SK-N-SH (cell line): ENCODE measurements at regions not wholly inside any gene's neighbourhood (a gene's known extent, or its start where the extent isn't known, plus 50 kb on each side); places are given as distances from the start of the nearest gene placed in this dataset.

Source experiments
- EP300 ChIP-seq, 2 experiments: IDR thresholded peaks; 2 replicates each; pipeline versions ENCODE4 v1.4.0 to v1.6.1; 2012; ENCODE audit warnings: borderline replicate concordance in 1 of 2, low read depth in 1 of 2, low read length in 1 of 2
- MEF2A ChIP-seq: IDR thresholded peaks from 2 replicates; pipeline ENCODE4 v1.4.0; 2012; ENCODE audit warnings: low read depth, borderline replicate concordance
- POLR2AphosphoS5 ChIP-seq: IDR thresholded peaks from 2 replicates; pipeline ENCODE4 v1.6.1; 2012; ENCODE audit warnings: low read depth, low read length
- RAD21 ChIP-seq: IDR thresholded peaks from 2 replicates; pipeline ENCODE4 v1.6.1; 2012; ENCODE audit warnings: mild to moderate bottlenecking, low read length
- REST ChIP-seq: IDR thresholded peaks from 2 replicates; pipeline ENCODE4 v1.6.1; 2012; ENCODE audit warnings: mild to moderate bottlenecking, low read depth, low read length, moderate library complexity
- RFX5 ChIP-seq: IDR thresholded peaks from 2 replicates; pipeline ENCODE4 v1.6.1; 2012; ENCODE audit warnings: mild to moderate bottlenecking, improper control_type of control experiment, low read length
- SIN3A ChIP-seq: IDR thresholded peaks from 2 replicates; pipeline ENCODE4 v1.6.1; 2012; ENCODE audit warnings: low read depth, mild to moderate bottlenecking, low read length, moderate library complexity, borderline replicate concordance
- TAF1 ChIP-seq: IDR thresholded peaks from 2 replicates; pipeline ENCODE4 v1.6.1; 2012; ENCODE audit warnings: low read depth, mild to moderate bottlenecking, low read length, moderate library complexity, borderline replicate concordance
- TCF12 ChIP-seq: IDR thresholded peaks from 2 replicates; pipeline ENCODE4 v1.4.0; 2012
- USF2 ChIP-seq: fragments of 150-350 bp; IDR thresholded peaks from 2 replicates; pipeline ENCODE4 v1.6.1; 2017; ENCODE audit warnings: antibody characterized with exemption, low read length, low read depth, borderline replicate concordance
- TF ChIP-seq, protein P1 (sequence below): IDR thresholded peaks from 2 replicates; pipeline ENCODE4 v1.4.0; 2012; ENCODE audit warnings: low read depth
- TF ChIP-seq, protein P2 (sequence below): fragments of 200-600 bp; sonication (generic); IDR thresholded peaks from 2 replicates; pipeline ENCODE4 v1.6.1; 2017; ENCODE audit warnings: antibody characterized with exemption, mild to moderate bottlenecking, moderate library complexity
- TF ChIP-seq, protein P3 (sequence below): IDR thresholded peaks from 2 replicates; pipeline ENCODE4; 2012

- TF ChIP-seq, protein P1, sequence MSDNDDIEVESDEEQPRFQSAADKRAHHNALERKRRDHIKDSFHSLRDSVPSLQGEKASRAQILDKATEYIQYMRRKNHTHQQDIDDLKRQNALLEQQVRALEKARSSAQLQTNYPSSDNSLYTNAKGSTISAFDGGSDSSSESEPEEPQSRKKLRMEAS = no peak
- TF ChIP-seq, protein P2, sequence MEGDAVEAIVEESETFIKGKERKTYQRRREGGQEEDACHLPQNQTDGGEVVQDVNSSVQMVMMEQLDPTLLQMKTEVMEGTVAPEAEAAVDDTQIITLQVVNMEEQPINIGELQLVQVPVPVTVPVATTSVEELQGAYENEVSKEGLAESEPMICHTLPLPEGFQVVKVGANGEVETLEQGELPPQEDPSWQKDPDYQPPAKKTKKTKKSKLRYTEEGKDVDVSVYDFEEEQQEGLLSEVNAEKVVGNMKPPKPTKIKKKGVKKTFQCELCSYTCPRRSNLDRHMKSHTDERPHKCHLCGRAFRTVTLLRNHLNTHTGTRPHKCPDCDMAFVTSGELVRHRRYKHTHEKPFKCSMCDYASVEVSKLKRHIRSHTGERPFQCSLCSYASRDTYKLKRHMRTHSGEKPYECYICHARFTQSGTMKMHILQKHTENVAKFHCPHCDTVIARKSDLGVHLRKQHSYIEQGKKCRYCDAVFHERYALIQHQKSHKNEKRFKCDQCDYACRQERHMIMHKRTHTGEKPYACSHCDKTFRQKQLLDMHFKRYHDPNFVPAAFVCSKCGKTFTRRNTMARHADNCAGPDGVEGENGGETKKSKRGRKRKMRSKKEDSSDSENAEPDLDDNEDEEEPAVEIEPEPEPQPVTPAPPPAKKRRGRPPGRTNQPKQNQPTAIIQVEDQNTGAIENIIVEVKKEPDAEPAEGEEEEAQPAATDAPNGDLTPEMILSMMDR = no peak
- TF ChIP-seq TAF1 (no peak), MEF2A (no peak), RFX5 (no peak), REST (no peak), SIN3A (no peak), POLR2AphosphoS5 (no peak), RAD21 (no peak), TCF12 (no peak), EP300 (IDR thresholded peaks at IDR 0.05; ENCODE audit: borderline replicate concordance in 1 of 2, low read depth in 1 of 2, low read length in 1 of 2) (no peak), USF2 (no peak)
- TF ChIP-seq, protein P3, sequence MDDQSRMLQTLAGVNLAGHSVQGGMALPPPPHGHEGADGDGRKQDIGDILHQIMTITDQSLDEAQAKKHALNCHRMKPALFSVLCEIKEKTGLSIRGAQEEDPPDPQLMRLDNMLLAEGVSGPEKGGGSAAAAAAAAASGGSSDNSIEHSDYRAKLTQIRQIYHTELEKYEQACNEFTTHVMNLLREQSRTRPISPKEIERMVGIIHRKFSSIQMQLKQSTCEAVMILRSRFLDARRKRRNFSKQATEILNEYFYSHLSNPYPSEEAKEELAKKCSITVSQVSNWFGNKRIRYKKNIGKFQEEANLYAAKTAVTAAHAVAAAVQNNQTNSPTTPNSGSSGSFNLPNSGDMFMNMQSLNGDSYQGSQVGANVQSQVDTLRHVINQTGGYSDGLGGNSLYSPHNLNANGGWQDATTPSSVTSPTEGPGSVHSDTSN = no peak
Observed at GRCh38 chr2:151037434-151037833, 224.2 kb downstream of the RBM43 start.
